Endothelial cell of umbilical vein (primary cell): ENCODE measurements at regions not wholly inside any gene's neighbourhood (a gene's known extent, or its start where the extent isn't known, plus 50 kb on each side); places are given as distances from the start of the nearest gene placed in this dataset.

Experiments
- BruUV-seq: library from RNA; stranded (reverse); fragments of 400-500 nt; replicated peaks from 2 replicates; lab custom pipeline; 2021; lab: Mats Ljungman, UMichigan
- CTCF ChIA-PET: fragments of 300-600, 350-600 bp; sonication (Branson Sonifier 250); formaldehyde crosslinking; loops from one replicate; lab custom pipeline; 2021; ENCODE audit warnings: antibody characterized with exemption, inconsistent platforms; lab: Charles Lee
- POLR2A ChIA-PET: fragments of 300-600, 350-600 bp; sonication (Branson Sonifier 250); formaldehyde crosslinking; loops from one replicate; lab custom pipeline; 2021; ENCODE audit warnings: antibody characterized with exemption, inconsistent platforms; lab: Charles Lee
- DNase-seq: peaks from one replicate; pipeline ENCODE4 v3.0.0-alpha.2; 2011; ENCODE audit warnings: low read depth, low spot score
- FAIRE-seq: peaks from 2 replicates; lab custom pipeline; 2011; peaks lifted over from hg19 to GRCh38; lab: Jason Lieb, UNC
- H2AFZ ChIP-seq: 2 replicates; pipeline ENCODE4 v1.6.0; 2012; ENCODE audit warnings: low read depth, low read length, control low read depth, inconsistent platforms
- H3K27ac ChIP-seq: 2 replicates; pipeline ENCODE4 v1.5.1; 2011; ENCODE audit warnings: low read depth, mild to moderate bottlenecking, control low read depth, low read length, moderate library complexity; ENCODE audit not compliant: insufficient read depth
- H3K27me3 ChIP-seq, 2 experiments: 2 replicates each; pipeline versions ENCODE4 v1.6.0 to v1.6.1; 2011; ENCODE audit warnings: low read length in 2 of 2, mixed read lengths in 1 of 2; ENCODE audit not compliant: control insufficient read depth in 2 of 2, insufficient read depth in 2 of 2
- H3K36me3 ChIP-seq, 2 experiments: 2 replicates in 1 of 2; 3 replicates in 1 of 2; pipeline ENCODE4 v1.5.1; 2011; ENCODE audit warnings: low read length in 2 of 2, mild to moderate bottlenecking in 1 of 2, moderate library complexity in 1 of 2; ENCODE audit not compliant: control insufficient read depth in 2 of 2, insufficient read depth in 2 of 2; ENCODE audit errors: extremely low read depth in 1 of 2
- H3K4me1 ChIP-seq: 3 replicates; pipeline ENCODE4 v1.5.1; 2011; ENCODE audit warnings: mild to moderate bottlenecking, low read length; ENCODE audit not compliant: control insufficient read depth, insufficient read depth; ENCODE audit errors: extremely low read depth
- H3K4me2 ChIP-seq: 2 replicates; pipeline ENCODE4 v1.6.1; 2011; ENCODE audit warnings: low read length, control low read depth, mixed read lengths; ENCODE audit not compliant: insufficient read depth
- H3K4me3 ChIP-seq, 3 experiments: fragments of 200-600 bp in 1 of 3; sonication (generic), shearing (Covaris generic) in 1 of 3; replicated peaks in 1 of 3; 2 replicates each; pipeline ENCODE4 v1.5.1; 2011 to 2016; ENCODE audit warnings: control low read depth in 3 of 3, low read length in 3 of 3, mild to moderate bottlenecking in 2 of 3, inconsistent platforms in 1 of 3, low read depth in 1 of 3, moderate library complexity in 1 of 3; ENCODE audit not compliant: insufficient read depth in 1 of 3
- H3K79me2 ChIP-seq: 2 replicates; pipeline ENCODE4 v1.6.0; 2012; ENCODE audit warnings: low read length, inconsistent platforms; ENCODE audit not compliant: control insufficient read depth, insufficient read depth
- H3K9ac ChIP-seq: replicated peaks from 2 replicates; pipeline ENCODE3; 2011; ENCODE audit warnings: low read length, control low read depth; ENCODE audit not compliant: insufficient read depth; ENCODE audit errors: extremely low read depth
- H3K9me1 ChIP-seq: replicated peaks from 3 replicates; pipeline ENCODE4 v1.6.0; 2011; ENCODE audit warnings: mild to moderate bottlenecking, low read length; ENCODE audit not compliant: control insufficient read depth, insufficient read depth; ENCODE audit errors: extremely low read depth
- H3K9me3 ChIP-seq: replicated peaks from 2 replicates; pipeline ENCODE4 v1.5.1; 2012; ENCODE audit warnings: low read length, inconsistent platforms; ENCODE audit not compliant: control insufficient read depth, insufficient read depth
- H4K20me1 ChIP-seq: replicated peaks from 2 replicates; pipeline ENCODE3; 2011; ENCODE audit warnings: mild to moderate bottlenecking, low read length; ENCODE audit not compliant: control insufficient read depth, insufficient read depth; ENCODE audit errors: extremely low read depth
- EZH2 ChIP-seq: IDR thresholded peaks from 2 replicates; pipeline ENCODE4 v1.6.1; 2012; ENCODE audit warnings: borderline replicate concordance, low read depth, mild to moderate bottlenecking, moderate library complexity, low read length, inconsistent platforms; ENCODE audit not compliant: severe bottlenecking
- FOS ChIP-seq: IDR thresholded peaks from 2 replicates; pipeline ENCODE4 v1.6.1; 2011; ENCODE audit warnings: mild to moderate bottlenecking, low read length, moderate library complexity, borderline replicate concordance; ENCODE audit not compliant: insufficient read depth
- GATA2 ChIP-seq: IDR thresholded peaks from 2 replicates; pipeline ENCODE4 v1.7.0; 2011; ENCODE audit warnings: low read depth, mild to moderate bottlenecking, moderate library complexity, mixed read lengths, low read length; ENCODE audit not compliant: insufficient read length, insufficient read depth
- JUN ChIP-seq: IDR thresholded peaks from 2 replicates; pipeline ENCODE4 v1.6.1; 2011; ENCODE audit warnings: borderline replicate concordance, low read depth; ENCODE audit not compliant: insufficient read length, insufficient read depth
- MYC ChIP-seq: IDR thresholded peaks from one replicate; pipeline ENCODE4 v1.6.1; 2011; ENCODE audit warnings: mild to moderate bottlenecking, low read depth, low read length
- POLR2A ChIP-seq: IDR thresholded peaks from 2 replicates; pipeline ENCODE4 v1.6.1; 2012; ENCODE audit warnings: low read depth, mild to moderate bottlenecking, control low read depth, low read length
- POLR2AphosphoS5 ChIP-seq: IDR thresholded peaks from 2 replicates; pipeline ENCODE4 v1.6.1; 2012; ENCODE audit warnings: low read depth, mild to moderate bottlenecking, control low read depth, low read length, moderate library complexity; ENCODE audit not compliant: insufficient read depth
- dilution Hi-C: fragments of 300-500 bp; cut with MboI; formaldehyde crosslinking; loops from one replicate; pipeline ENCODE4 v1.15.0; 2019; ENCODE audit warnings: low sequenced_read_pairs; ENCODE audit not compliant: extremely low pct_ligation_motif_present
- intact Hi-C: fragments of 100-400 bp; cut with micrococcal nuclease; formaldehyde crosslinking; loops from one replicate; pipeline ENCODE4 v1.10.0; 2022
- TF ChIP-seq, protein P1 (sequence below), 2 donors: IDR thresholded peaks; 1 replicate in 1 of 2; 2 replicates in 1 of 2; pipeline ENCODE4 v1.5.1; 2011; ENCODE audit warnings: low read length in 2 of 2, mild to moderate bottlenecking in 2 of 2, moderate library complexity in 2 of 2, control low read depth in 1 of 2, inconsistent platforms in 1 of 2, low read depth in 1 of 2; ENCODE audit not compliant: insufficient read depth in 1 of 2; ENCODE audit errors: extremely low read depth in 1 of 2
- TF ChIP-seq, protein P2 (sequence below): IDR thresholded peaks from 2 replicates; pipeline ENCODE4 v1.6.1; 2011; ENCODE audit not compliant: insufficient read depth, insufficient read length

DNA sequence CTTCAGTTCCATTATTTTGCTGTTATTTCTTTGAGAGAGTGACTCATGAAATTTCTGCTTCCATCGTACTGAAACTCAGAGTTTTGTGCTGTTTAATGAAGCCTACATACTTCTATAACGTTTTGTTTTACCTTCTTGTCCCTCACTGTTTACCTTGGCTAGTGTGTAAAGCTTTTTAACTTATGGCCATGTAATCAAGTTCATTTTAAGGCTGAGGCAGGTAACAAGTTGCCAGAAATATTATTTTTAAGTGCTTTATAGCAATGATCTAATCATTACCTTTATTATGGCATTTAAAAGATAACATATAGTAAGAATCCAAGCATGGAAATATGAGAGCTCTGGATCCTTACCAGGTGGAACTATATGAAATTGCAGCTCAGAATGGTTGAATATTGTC, 102.3 kb upstream of the FAT1 start:
- Histone ChIP-seq H3K27ac (no peak overlapping the region), H3K36me3 (no peaks in the 10 kb centered on the region), H3K9me1 (no peaks in the 10 kb centered on the region), H3K4me2 (no peak overlapping the region), H3K9ac (no peak overlapping the region), H3K4me1 (peaks cover 17% of the 10 kb centered on the region), H4K20me1 (no peaks in the 10 kb centered on the region), H3K27me3 (no peaks in the 10 kb centered on the region), H3K79me2 (no peaks in the 10 kb centered on the region), H2AFZ (no peak overlapping the region), H3K9me3 (no peaks in the 10 kb centered on the region), H3K4me3 (no peak overlapping the region)
- BruUV-seq = no TSS peak
- no peak for DNase-seq
- CTCF ChIA-PET = no interaction called here
- POLR2A ChIA-PET = no interaction called here
- FAIRE-seq = no peak
- intact Hi-C loops (loop anchor here (5.0 kb wide), 1 partner anchor 776 kb away; no protein-coding TSS in a partner anchor), dilution Hi-C loops (no loop called here)
- TF ChIP-seq GATA2 (no peak), POLR2AphosphoS5 (no peak), MYC (no peak), POLR2A (no peak), EZH2 (no peak), JUN (no peak), FOS (no peak)
- TF ChIP-seq, protein P1, sequence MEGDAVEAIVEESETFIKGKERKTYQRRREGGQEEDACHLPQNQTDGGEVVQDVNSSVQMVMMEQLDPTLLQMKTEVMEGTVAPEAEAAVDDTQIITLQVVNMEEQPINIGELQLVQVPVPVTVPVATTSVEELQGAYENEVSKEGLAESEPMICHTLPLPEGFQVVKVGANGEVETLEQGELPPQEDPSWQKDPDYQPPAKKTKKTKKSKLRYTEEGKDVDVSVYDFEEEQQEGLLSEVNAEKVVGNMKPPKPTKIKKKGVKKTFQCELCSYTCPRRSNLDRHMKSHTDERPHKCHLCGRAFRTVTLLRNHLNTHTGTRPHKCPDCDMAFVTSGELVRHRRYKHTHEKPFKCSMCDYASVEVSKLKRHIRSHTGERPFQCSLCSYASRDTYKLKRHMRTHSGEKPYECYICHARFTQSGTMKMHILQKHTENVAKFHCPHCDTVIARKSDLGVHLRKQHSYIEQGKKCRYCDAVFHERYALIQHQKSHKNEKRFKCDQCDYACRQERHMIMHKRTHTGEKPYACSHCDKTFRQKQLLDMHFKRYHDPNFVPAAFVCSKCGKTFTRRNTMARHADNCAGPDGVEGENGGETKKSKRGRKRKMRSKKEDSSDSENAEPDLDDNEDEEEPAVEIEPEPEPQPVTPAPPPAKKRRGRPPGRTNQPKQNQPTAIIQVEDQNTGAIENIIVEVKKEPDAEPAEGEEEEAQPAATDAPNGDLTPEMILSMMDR (IDR thresholded peaks at IDR 0.05; ENCODE audit: extremely low read depth in 1 of 2, insufficient read depth in 1 of 2, low read depth in 1 of 2, low read length in 2 of 2) = no peak
- TF ChIP-seq, protein P2, sequence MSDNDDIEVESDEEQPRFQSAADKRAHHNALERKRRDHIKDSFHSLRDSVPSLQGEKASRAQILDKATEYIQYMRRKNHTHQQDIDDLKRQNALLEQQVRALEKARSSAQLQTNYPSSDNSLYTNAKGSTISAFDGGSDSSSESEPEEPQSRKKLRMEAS = no peak
